ENCODE measurements at regions not wholly inside any gene's neighbourhood (a gene's known extent, or its start where the extent isn't known, plus 50 kb on each side); places are given as distances from the start of the nearest gene placed in this dataset.

DNA sequence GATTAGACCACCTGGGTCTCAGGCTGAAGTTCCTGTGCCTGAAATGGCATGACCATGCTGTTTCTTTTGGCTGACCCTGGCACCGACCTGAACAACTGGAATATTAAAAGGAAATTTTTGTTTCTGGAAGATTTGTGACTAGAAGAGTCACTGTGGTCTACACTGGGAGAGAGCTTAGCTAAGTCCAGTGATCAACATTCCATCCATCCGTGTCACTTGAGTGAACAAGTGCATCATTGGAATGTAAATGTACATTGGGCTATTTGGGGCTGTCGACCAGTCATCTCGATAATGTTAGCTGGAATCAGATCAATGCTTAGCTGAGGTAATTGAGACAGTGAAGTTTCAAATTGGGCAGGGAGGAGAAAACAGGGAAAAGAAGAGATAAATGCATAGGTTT lies 95.4 kb upstream of the CCDC85A start:
- H4K8ac ChIP-seq (ENCODE audit: extremely low read depth, insufficient read depth, low read length) = no peak overlapping the region
- no peak overlapping the region for H4K91ac ChIP-seq (replicated peaks; ENCODE audit: insufficient read length, low read length)
- no peaks in the 10 kb centered on the region for H3K79me1 ChIP-seq (ENCODE audit: low read depth, low read length)
- H3K23ac ChIP-seq (ENCODE audit: insufficient read length) = no peak overlapping the region
- H2AFZ ChIP-seq (ENCODE audit: low read length) = no peak overlapping the region
- H2BK20ac ChIP-seq (ENCODE audit: low read length) = no peak overlapping the region
- 85% methylated on average over 4 of the region's 4 CpGs; no CpG with 5 or more reads in 1 of the 2 experiments for WGBS, 2 experiments (ENCODE audit: extremely low coverage in 1 of 2, insufficient coverage in 1 of 2, insufficient read length in 1 of 2, insufficient replicate concordance in 2 of 2, low coverage in 1 of 2, low lambda C conversion rate in 2 of 2, missing lambda C conversion rate in 1 of 2)
- H3K4ac ChIP-seq (replicated peaks; ENCODE audit: insufficient read length, low read depth, low read length) = no peak overlapping the region
- TF ChIP-seq SP4 (IDR thresholded peaks at IDR 0.05; ENCODE audit: low read length) = no peak
- no peak for TF ChIP-seq RNF2 (IDR thresholded peaks at IDR 0.05; ENCODE audit: borderline replicate concordance, low read depth, low read length, missing control alignments, poor library complexity, severe bottlenecking)
- no peak for TF ChIP-seq RBBP5 (IDR thresholded peaks at IDR 0.05; ENCODE audit: borderline replicate concordance, low read depth, low read length)
- no peak for TF ChIP-seq PHF8 (conservative IDR thresholded peaks at IDR 0.05; ENCODE audit: low read depth, low read length)
- no peak for TF ChIP-seq MAFK (IDR thresholded peaks at IDR 0.05; ENCODE audit: low read depth, low read length)
- no peak for TF ChIP-seq HDAC6 (IDR thresholded peaks at IDR 0.05; ENCODE audit: low read depth, low read length)
- no peaks in the 10 kb centered on the region for H4K20me1 ChIP-seq (replicated peaks in 1 of 2; ENCODE audit: control insufficient read depth in 1 of 2, insufficient read depth in 2 of 2, low read length in 2 of 2)
- H2BK120ac ChIP-seq (replicated peaks; ENCODE audit: low read depth, low read length) = no peak overlapping the region
- H3K79me2 ChIP-seq (ENCODE audit: control insufficient read depth in 1 of 2, insufficient read depth in 2 of 2, low read length in 2 of 2) = no peaks in the 10 kb centered on the region; a peak in 1 of 4 replicates
- no peak overlapping the region for H3K9ac ChIP-seq (replicated peaks in 1 of 4; ENCODE audit: extremely low read depth in 1 of 4, low read depth in 3 of 4, low read length in 3 of 4)
- H3K9me3 ChIP-seq (ENCODE audit: insufficient read depth in 2 of 2, low read depth in 1 of 2, low read length in 1 of 2) = peaks cover 2 to 4% of the 10 kb centered on the region in 2 experiments; a peak in 1 of 4 replicates
- H3K18ac ChIP-seq (ENCODE audit: extremely low read depth, low read length) = no peak overlapping the region
- no peak overlapping the region for H2BK15ac ChIP-seq (ENCODE audit: low read length)
- POLR2A ChIA-PET (ENCODE audit: partially characterized antibody) = no interaction called here
- H2BK5ac ChIP-seq (ENCODE audit: low read depth, low read length) = no peak overlapping the region
- H2AK5ac ChIP-seq (ENCODE audit: low read depth, low read length) = no peak overlapping the region
- no peaks in the 10 kb centered on the region for H3K4me1 ChIP-seq (replicated peaks in 1 of 4; ENCODE audit: control insufficient read depth in 3 of 4, insufficient read depth in 4 of 4, low read length in 3 of 4)
- no peaks in the 10 kb centered on the region for H3K36me3 ChIP-seq (ENCODE audit: control insufficient read depth in 2 of 4, insufficient read depth in 4 of 4, low read length in 3 of 4)
- H3K56ac ChIP-seq (replicated peaks; ENCODE audit: insufficient read length, low read depth, low read length) = no peak overlapping the region
- no peak overlapping the region for H2BK12ac ChIP-seq (ENCODE audit: low read depth, low read length)
- FAIRE-seq = no peak
- no peak overlapping the region for H3K27ac ChIP-seq (ENCODE audit: low read depth, low read length)
- H3K4me2 ChIP-seq (ENCODE audit: insufficient read depth in 1 of 2, low read depth in 2 of 2, low read length in 2 of 2) = no peak overlapping the region
- no peak overlapping the region for H3K4me3 ChIP-seq (ENCODE audit: extremely low read depth in 1 of 4, insufficient read depth in 2 of 4, low read depth in 3 of 4, low read length in 4 of 4)
- H4K5ac ChIP-seq (ENCODE audit: insufficient read length, low read depth, low read length) = no peak overlapping the region
- H3K14ac ChIP-seq (ENCODE audit: insufficient read length) = no peak overlapping the region
- H3K23me2 ChIP-seq (ENCODE audit: low read depth, low read length) = no peaks in the 10 kb centered on the region
- no peak for DNase-seq (ENCODE audit: low read depth in 1 of 2, low spot score in 2 of 2)
- no peaks in the 10 kb centered on the region for H3K27me3 ChIP-seq (replicated peaks in 1 of 4; ENCODE audit: control insufficient read depth in 3 of 4, extremely low read depth in 1 of 4, insufficient read depth in 3 of 4, low read length in 3 of 4)
- CTCF ChIA-PET (ENCODE audit: partially characterized antibody) = interaction anchor here (1.0 to 4.2 kb wide), 3 partner anchors 9 to 97 kb away, joined by 3 to 19 read pairs (median 11); no protein-coding TSS in a partner anchor

Data from H1 (cell line).